ENCODE measurements at regions not wholly inside any gene's neighbourhood (a gene's known extent, or its start where the extent isn't known, plus 50 kb on each side); places are given as distances from the start of the nearest gene placed in this dataset.

- Histone ChIP-seq H3K4me3 (no peak overlapping the region), H3K4me1 (no peaks in the 10 kb centered on the region), H3K9me3 (no peaks in the 10 kb centered on the region), H3K27me3 (no peaks in the 10 kb centered on the region), H3K27ac (no peak overlapping the region), H3K36me3 (no peaks in the 10 kb centered on the region)
- TF ChIP-seq CTCF (IDR thresholded peaks at IDR 0.05) (no peak), POLR2A (IDR thresholded peaks at IDR 0.05) (no peak)
- intact Hi-C loops (cut with DNase I), result no loop called here
- DNase-seq, result no peak
- 83 to 84% methylated on average over 1 of the region's 1 CpG for WGBS, 2 donors
Measured at GRCh38 chr13:65028101-65028500, 2202.0 kb downstream of the PCDH9 start.

- 45 to 59% methylated on average over 2 of the region's 2 CpGs for WGBS, 2 donors
- intact Hi-C loops (cut with DNase I), result no loop called here
Measured at GRCh38 chr13:65026505-65026904, 2203.6 kb downstream of the PCDH9 start.

GRCh38 chr13:65011378-65011777 lies 2218.8 kb downstream of the PCDH9 start:
- Histone ChIP-seq H3K4me1 (no peaks in the 10 kb centered on the region), H3K4me3 (no peak overlapping the region), H3K36me3 (no peaks in the 10 kb centered on the region), H3K27ac (no peak overlapping the region), H3K9me3 (no peaks in the 10 kb centered on the region), H3K27me3 (no peaks in the 10 kb centered on the region)
- no peak for DNase-seq
- intact Hi-C loops (cut with DNase I), result no loop called here
- 47 to 53% methylated on average over 3 of the region's 3 CpGs for WGBS, 2 donors
- TF ChIP-seq CTCF (IDR thresholded peaks at IDR 0.05), result no peak
- TF ChIP-seq POLR2A (IDR thresholded peaks at IDR 0.05), result no peak

More at GRCh38 chr13:65026505-65026904, 2203.6 kb downstream of the PCDH9 start:
- Histone ChIP-seq H3K4me3 (no peak overlapping the region), H3K4me1 (no peaks in the 10 kb centered on the region), H3K9me3 (no peaks in the 10 kb centered on the region), H3K27ac (no peak overlapping the region), H3K36me3 (no peaks in the 10 kb centered on the region), H3K27me3 (no peaks in the 10 kb centered on the region)
- no peak for TF ChIP-seq POLR2A (IDR thresholded peaks at IDR 0.05)
- TF ChIP-seq CTCF (IDR thresholded peaks at IDR 0.05), result no peak
- DNase-seq, result no peak

GRCh38 chr13:64997438-64997837 lies 2232.7 kb downstream of the PCDH9 start:
- WGBS, 2 donors, result 74 to 77% methylated on average over 5 of the region's 5 CpGs
- no peak for DNase-seq
- Histone ChIP-seq H3K4me3 (no peak overlapping the region), H3K27ac (no peak overlapping the region), H3K9me3 (no peaks in the 10 kb centered on the region), H3K36me3 (no peaks in the 10 kb centered on the region), H3K27me3 (no peaks in the 10 kb centered on the region), H3K4me1 (no peaks in the 10 kb centered on the region)
- intact Hi-C loops (cut with DNase I), result no loop called here
- TF ChIP-seq POLR2A (IDR thresholded peaks at IDR 0.05), result no peak
- TF ChIP-seq CTCF (IDR thresholded peaks at IDR 0.05), result no peak

GRCh38 chr13:64993514-64994164 lies 2236.5 kb downstream of the PCDH9 start:
- Histone ChIP-seq H3K36me3 (no peaks in the 10 kb centered on the region), H3K4me1 (no peaks in the 10 kb centered on the region), H3K27me3 (no peaks in the 10 kb centered on the region), H3K4me3 (no peak overlapping the region), H3K27ac (no peak overlapping the region), H3K9me3 (no peaks in the 10 kb centered on the region)
- DNase-seq, result no peak
- intact Hi-C loops (cut with DNase I), result no loop called here
- WGBS, 2 donors, result 60 to 72% methylated on average over 4 of the region's 4 CpGs
- no peak for TF ChIP-seq POLR2A (IDR thresholded peaks at IDR 0.05)
- TF ChIP-seq CTCF (IDR thresholded peaks at IDR 0.05), result no peak
